Large intestine (tissue), 3 donors: ENCODE measurements at regions not wholly inside any gene's neighbourhood (a gene's known extent, or its start where the extent isn't known, plus 50 kb on each side); places are given as distances from the start of the nearest gene placed in this dataset.

Experiments used
- DNase-seq, 2 donors: peaks; one replicate each; pipeline versions ENCODE4 v3.0.0 to v3.0.0-alpha.2; 2013
- H3K27ac ChIP-seq: one replicate; pipeline ENCODE4 v1.5.1; 2013; ENCODE audit warnings: low read length
- H3K27me3 ChIP-seq: 2 replicates; pipeline ENCODE4 v1.6.1; 2013; ENCODE audit warnings: low read length; ENCODE audit not compliant: control insufficient read depth, insufficient read depth
- H3K36me3 ChIP-seq: 2 replicates; pipeline ENCODE4 v1.6.1; 2013; ENCODE audit warnings: low read length; ENCODE audit not compliant: control insufficient read depth, insufficient read depth
- H3K4me1 ChIP-seq: one replicate; pipeline ENCODE4 v1.6.1; 2013; ENCODE audit warnings: low read length; ENCODE audit not compliant: control insufficient read depth, insufficient read depth
- H3K4me3 ChIP-seq: one replicate; pipeline ENCODE4 v1.5.1; 2013; ENCODE audit warnings: low read length
- H3K9me3 ChIP-seq: one replicate; pipeline ENCODE4 v1.6.1; 2013; ENCODE audit warnings: mild to moderate bottlenecking, low read depth, low read length, moderate library complexity; ENCODE audit not compliant: control insufficient read depth
- WGBS: methylation state at CpG from one replicate; pipeline ENCODE4 v1.1.5; 2013; ENCODE audit warnings: low lambda C conversion rate; ENCODE audit not compliant: insufficient coverage; 5-methylcytosine and 5-hydroxymethylcytosine counted together

GRCh38 chr5:131067636-131068035, 97.4 kb downstream of the HINT1 start:
- DNase-seq = no peak
- Histone ChIP-seq H3K27me3 (no peaks in the 10 kb centered on the region), H3K36me3 (no peaks in the 10 kb centered on the region), H3K27ac (no peak overlapping the region), H3K4me3 (no peak overlapping the region), H3K9me3 (no peaks in the 10 kb centered on the region), H3K4me1 (no peaks in the 10 kb centered on the region)
- WGBS = 87% methylated on average over 2 of the region's 2 CpGs

GRCh38 chr5:131064669-131065371, 100.2 kb downstream of the HINT1 start:
- Histone ChIP-seq H3K4me1 (no peaks in the 10 kb centered on the region), H3K36me3 (no peaks in the 10 kb centered on the region), H3K9me3 (no peaks in the 10 kb centered on the region), H3K27me3 (no peaks in the 10 kb centered on the region), H3K4me3 (no peak overlapping the region), H3K27ac (no peak overlapping the region)
- no peak for DNase-seq

GRCh38 chr5:131042021-131042789, 122.9 kb downstream of the HINT1 start:
- Histone ChIP-seq H3K27ac (no peak overlapping the region), H3K4me1 (no peaks in the 10 kb centered on the region), H3K27me3 (no peaks in the 10 kb centered on the region), H3K36me3 (no peaks in the 10 kb centered on the region), H3K9me3 (no peaks in the 10 kb centered on the region), H3K4me3 (no peak overlapping the region)
- WGBS = 100% methylated on average over 1 of the region's 2 CpGs
- no peak for DNase-seq

- Histone ChIP-seq H3K4me3 (no peak overlapping the region), H3K9me3 (no peaks in the 10 kb centered on the region), H3K36me3 (no peaks in the 10 kb centered on the region), H3K27ac (no peak overlapping the region), H3K27me3 (no peaks in the 10 kb centered on the region), H3K4me1 (no peaks in the 10 kb centered on the region)
- no peak for DNase-seq
- 100% methylated on average over 1 of the region's 2 CpGs for WGBS
These were observed 141.6 kb downstream of the HINT1 start for GRCh38 chr5:131023498-131023865.

GRCh38 chr5:131022811-131023497, 142.1 kb downstream of the HINT1 start:
- H3K9me3 ChIP-seq = no peaks in the 10 kb centered on the region
- H3K27ac ChIP-seq = no peak overlapping the region
- no peak for DNase-seq

GRCh38 chr5:131021646-131022045, 143.4 kb downstream of the HINT1 start:
- H3K4me1 ChIP-seq = no peaks in the 10 kb centered on the region
- no peak overlapping the region for H3K27ac ChIP-seq
- no peaks in the 10 kb centered on the region for H3K36me3 ChIP-seq
- no peak overlapping the region for H3K4me3 ChIP-seq
- DNase-seq = no peak
- no peaks in the 10 kb centered on the region for H3K27me3 ChIP-seq
- 100% methylated on average over 2 of the region's 2 CpGs for WGBS
- H3K9me3 ChIP-seq = no peaks in the 10 kb centered on the region

More at GRCh38 chr5:131022811-131023497, 142.1 kb downstream of the HINT1 start:
- no peak overlapping the region for H3K4me3 ChIP-seq
- H3K27me3 ChIP-seq = no peaks in the 10 kb centered on the region
- H3K36me3 ChIP-seq = no peaks in the 10 kb centered on the region
- WGBS = no CpG with 5 or more reads among the region's 1 CpG
- H3K4me1 ChIP-seq = no peaks in the 10 kb centered on the region

GRCh38 chr5:131019601-131020315, 145.3 kb downstream of the HINT1 start:
- H3K27ac ChIP-seq = no peak overlapping the region
- no CpG with 5 or more reads among the region's 6 CpGs for WGBS
- H3K36me3 ChIP-seq = no peaks in the 10 kb centered on the region
- DNase-seq = peak; percentile 30 to 55
- no peak overlapping the region for H3K4me3 ChIP-seq
- H3K4me1 ChIP-seq = no peaks in the 10 kb centered on the region
- no peaks in the 10 kb centered on the region for H3K9me3 ChIP-seq
- no peaks in the 10 kb centered on the region for H3K27me3 ChIP-seq

GRCh38 chr5:131019111-131019510, 145.9 kb downstream of the HINT1 start:
- no peaks in the 10 kb centered on the region for H3K27me3 ChIP-seq
- DNase-seq = no peak
- no CpG with 5 or more reads among the region's 1 CpG for WGBS
- H3K4me1 ChIP-seq = no peaks in the 10 kb centered on the region
- no peak overlapping the region for H3K27ac ChIP-seq
- H3K9me3 ChIP-seq = no peaks in the 10 kb centered on the region
- H3K36me3 ChIP-seq = no peaks in the 10 kb centered on the region
- H3K4me3 ChIP-seq = no peak overlapping the region

- Histone ChIP-seq H3K4me3 (no peak overlapping the region), H3K36me3 (no peaks in the 10 kb centered on the region), H3K4me1 (no peaks in the 10 kb centered on the region), H3K27ac (no peak overlapping the region), H3K9me3 (no peaks in the 10 kb centered on the region), H3K27me3 (no peaks in the 10 kb centered on the region)
- no peak for DNase-seq
- no CpG with 5 or more reads among the region's 24 CpGs for WGBS
These were observed 156.7 kb downstream of the HINT1 start for GRCh38 chr5:131008329-131008728.

GRCh38 chr5:131005963-131006684, 158.9 kb downstream of the HINT1 start:
- H3K9me3 ChIP-seq = no peaks in the 10 kb centered on the region
- no peak overlapping the region for H3K4me3 ChIP-seq
- no peak overlapping the region for H3K27ac ChIP-seq
- no peaks in the 10 kb centered on the region for H3K36me3 ChIP-seq
- H3K4me1 ChIP-seq = no peaks in the 10 kb centered on the region
- no peaks in the 10 kb centered on the region for H3K27me3 ChIP-seq
- WGBS = 100% methylated on average over 1 of the region's 3 CpGs
- DNase-seq = no peak
